Spleen (tissue), 7 donors: ENCODE measurements at regions not wholly inside any gene's neighbourhood (a gene's known extent, or its start where the extent isn't known, plus 50 kb on each side); places are given as distances from the start of the nearest gene placed in this dataset.

Experiments
- CTCF ChIP-seq, 11 experiments: fragments of 200-600 bp in 7 of 11; fragments of 450-650 bp in 4 of 11; sonication (generic) in 4 of 11; IDR thresholded peaks in 8 of 11; conservative IDR thresholded peaks in 3 of 11; 1 replicate in 7 of 11; 2 replicates in 4 of 11; pipeline versions ENCODE4 v1.4.0 to v1.8.0; 2016 to 2021; ENCODE audit warnings: antibody characterized with exemption in 11 of 11, inconsistent platforms in 4 of 11, mild to moderate bottlenecking in 1 of 11
- POLR2A ChIP-seq, 3 donors: fragments of 450-650 bp; IDR thresholded peaks; one replicate each; pipeline ENCODE4 v1.5.1; 2017; ENCODE audit warnings: antibody characterized with exemption in 3 of 3, mild to moderate bottlenecking in 1 of 3
- donor health status: DM: no; HTN: no; CAD: no; lungs with moderate emphysema.
- donor health status: DM: no; HTN: no; CAD: no.
- donor health status: DM: no; HTN: no; CAD: no.

GRCh38 chr9:107229241-107229741 is 53.8 kb upstream of the RAD23B start:
- TF ChIP-seq CTCF (IDR thresholded peaks at IDR 0.05 in 8 of 11, conservative IDR thresholded peaks at IDR 0.05 in 3 of 11) (no peak), POLR2A (IDR thresholded peaks at IDR 0.05) (no peak)
